ENCODE measurements at regions not wholly inside any gene's neighbourhood (a gene's known extent, or its start where the extent isn't known, plus 50 kb on each side); places are given as distances from the start of the nearest gene placed in this dataset.

GRCh38 chr15:36506733-36507356 lies 72.6 kb upstream of the CDIN1 start (continued):
- peak; percentile 94; the same call in 1 of the 2 replicates for TF ChIP-seq SIX1 (CRISPR knock-in tag; IDR thresholded peaks at IDR 0.05; ENCODE audit: borderline replicate concordance)
- TF ChIP-seq ZHX1 (CRISPR knock-in tag; IDR thresholded peaks at IDR 0.05; ENCODE audit: low read depth), result peak; percentile 70; the same call in 1 of the 2 replicates
- TF ChIP-seq AGO1 (IDR thresholded peaks at IDR 0.05; ENCODE audit: low read depth, low read length, poor library complexity, severe bottlenecking), result no peak
- no peak for TF ChIP-seq ZFAT (CRISPR knock-in tag; conservative IDR thresholded peaks at IDR 0.05)
- TF ChIP-seq CC2D1A (CRISPR knock-in tag; IDR thresholded peaks at IDR 0.05), result no peak
- TF ChIP-seq, protein P1, sequence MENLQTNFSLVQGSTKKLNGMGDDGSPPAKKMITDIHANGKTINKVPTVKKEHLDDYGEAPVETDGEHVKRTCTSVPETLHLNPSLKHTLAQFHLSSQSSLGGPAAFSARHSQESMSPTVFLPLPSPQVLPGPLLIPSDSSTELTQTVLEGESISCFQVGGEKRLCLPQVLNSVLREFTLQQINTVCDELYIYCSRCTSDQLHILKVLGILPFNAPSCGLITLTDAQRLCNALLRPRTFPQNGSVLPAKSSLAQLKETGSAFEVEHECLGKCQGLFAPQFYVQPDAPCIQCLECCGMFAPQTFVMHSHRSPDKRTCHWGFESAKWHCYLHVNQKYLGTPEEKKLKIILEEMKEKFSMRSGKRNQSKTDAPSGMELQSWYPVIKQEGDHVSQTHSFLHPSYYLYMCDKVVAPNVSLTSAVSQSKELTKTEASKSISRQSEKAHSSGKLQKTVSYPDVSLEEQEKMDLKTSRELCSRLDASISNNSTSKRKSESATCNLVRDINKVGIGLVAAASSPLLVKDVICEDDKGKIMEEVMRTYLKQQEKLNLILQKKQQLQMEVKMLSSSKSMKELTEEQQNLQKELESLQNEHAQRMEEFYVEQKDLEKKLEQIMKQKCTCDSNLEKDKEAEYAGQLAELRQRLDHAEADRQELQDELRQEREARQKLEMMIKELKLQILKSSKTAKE (CRISPR knock-in tag; IDR thresholded peaks at IDR 0.05; ENCODE audit: borderline replicate concordance), result peak; percentile 49; the same call in 1 of the 2 replicates
- no peak for TF ChIP-seq ZNF510 (CRISPR knock-in tag; IDR thresholded peaks at IDR 0.05; ENCODE audit: low read depth)
- peak; percentile 77; the same call in 1 of the 2 replicates for TF ChIP-seq ZNF670 (CRISPR knock-in tag; IDR thresholded peaks at IDR 0.05; ENCODE audit: borderline replicate concordance)
- TF ChIP-seq NR2F6 (IDR thresholded peaks at IDR 0.05), result peak; percentile 99
- TF ChIP-seq NR2F6 (CRISPR knock-in tag; IDR thresholded peaks at IDR 0.05), result peak; percentile 94
- TF ChIP-seq HNRNPLL (IDR thresholded peaks at IDR 0.05; ENCODE audit: low read depth, low read length, poor library complexity, severe bottlenecking), result no peak
- no peak for TF ChIP-seq ATF3 (CRISPR knock-in tag; IDR thresholded peaks at IDR 0.05)
- no peak for TF ChIP-seq PRDM10 (CRISPR knock-in tag; IDR thresholded peaks at IDR 0.05; ENCODE audit: low read depth)
- TF ChIP-seq ZFP36 (IDR thresholded peaks at IDR 0.05; ENCODE audit: borderline replicate concordance, low read depth, low read length, partially characterized antibody), result peak; percentile 92
- TF ChIP-seq AFF4 (CRISPR knock-in tag; IDR thresholded peaks at IDR 0.05), result no peak
- no peak for TF ChIP-seq ZNF367 (CRISPR knock-in tag; IDR thresholded peaks at IDR 0.05; ENCODE audit: borderline replicate concordance)

All from HepG2 (cell line).